Common myeloid progenitor, CD34-positive (primary cell): ENCODE measurements at regions not wholly inside any gene's neighbourhood (a gene's known extent, or its start where the extent isn't known, plus 50 kb on each side); places are given as distances from the start of the nearest gene placed in this dataset.

Experiments
- CTCF ChIA-PET: fragments of 350-600 bp; sonication (Branson Sonifier 250); formaldehyde crosslinking; loops from one replicate; lab custom pipeline; 2021; ENCODE audit warnings: antibody characterized with exemption; lab: Charles Lee
- POLR2A ChIA-PET: fragments of 350-600 bp; sonication (Branson Sonifier 250); formaldehyde crosslinking; loops from one replicate; lab custom pipeline; 2021; ENCODE audit warnings: antibody characterized with exemption; lab: Charles Lee
- DNase-seq, 3 donors: peaks; one replicate each; pipeline versions ENCODE4 v3.0.0 to v3.0.0-alpha.2; 2013
- H3K27ac ChIP-seq, 2 experiments: 1 replicate in 1 of 2; 2 replicates in 1 of 2; pipeline ENCODE4 v1.7.0; 2013; ENCODE audit warnings: inconsistent platforms in 2 of 2, low read length in 2 of 2, mild to moderate bottlenecking in 2 of 2, low read depth in 1 of 2, moderate library complexity in 1 of 2; ENCODE audit not compliant: severe bottlenecking in 2 of 2, insufficient read depth in 1 of 2, poor library complexity in 1 of 2
- H3K27me3 ChIP-seq, 5 experiments: replicated peaks in 2 of 5; 1 replicate in 3 of 5; 2 replicates in 2 of 5; pipeline versions ENCODE4 v1.6.1 to v1.7.0; 2013; ENCODE audit warnings: low read length in 4 of 5, mild to moderate bottlenecking in 2 of 5, moderate library complexity in 2 of 5, inconsistent platforms in 1 of 5; ENCODE audit not compliant: insufficient read depth in 5 of 5, control insufficient read depth in 4 of 5
- H3K36me3 ChIP-seq, 4 experiments: 1 replicate in 2 of 4; 2 replicates in 2 of 4; pipeline versions ENCODE4 v1.6.1 to v1.7.0; 2013; ENCODE audit warnings: low read length in 3 of 4, control low read depth in 1 of 4, mild to moderate bottlenecking in 1 of 4; ENCODE audit not compliant: control insufficient read depth in 4 of 4, insufficient read depth in 4 of 4
- H3K4me1 ChIP-seq, 4 experiments: 1 replicate in 3 of 4; 2 replicates in 1 of 4; pipeline versions ENCODE4 v1.6.1 to v1.7.1; 2013; ENCODE audit warnings: low read length in 3 of 4, mild to moderate bottlenecking in 3 of 4, control low read depth in 1 of 4, inconsistent platforms in 1 of 4, moderate library complexity in 1 of 4; ENCODE audit not compliant: control insufficient read depth in 4 of 4, insufficient read depth in 4 of 4; ENCODE audit errors: control extremely low read depth in 1 of 4
- H3K4me3 ChIP-seq, 7 experiments: 1 replicate in 4 of 7; 2 replicates in 3 of 7; pipeline versions ENCODE4 v1.5.1 to v1.7.0; 2013; ENCODE audit warnings: mild to moderate bottlenecking in 7 of 7, low read length in 6 of 7, moderate library complexity in 6 of 7, inconsistent platforms in 2 of 7, low read depth in 2 of 7, control low read depth in 1 of 7; ENCODE audit not compliant: insufficient read depth in 4 of 7, control insufficient read depth in 1 of 7; ENCODE audit errors: extremely low read depth in 1 of 7
- H3K9me3 ChIP-seq, 5 experiments: 1 replicate in 4 of 5; 2 replicates in 1 of 5; pipeline versions ENCODE4 v1.6.1 to v1.7.1; 2013; ENCODE audit warnings: low read length in 4 of 5, mild to moderate bottlenecking in 2 of 5, inconsistent platforms in 1 of 5, low read depth in 1 of 5, moderate library complexity in 1 of 5; ENCODE audit not compliant: control insufficient read depth in 4 of 5, insufficient read depth in 2 of 5; ENCODE audit errors: control extremely low read depth in 1 of 5
- WGBS: methylation state at CpG from one replicate; pipeline ENCODE4 v1.1.5; 2013; ENCODE audit not compliant: insufficient coverage; 5-methylcytosine and 5-hydroxymethylcytosine counted together

- CTCF ChIA-PET: no interaction called here
These were observed 152.2 kb upstream of the MEIS2 start for GRCh38 chr15:37252530-37252929.

DNA sequence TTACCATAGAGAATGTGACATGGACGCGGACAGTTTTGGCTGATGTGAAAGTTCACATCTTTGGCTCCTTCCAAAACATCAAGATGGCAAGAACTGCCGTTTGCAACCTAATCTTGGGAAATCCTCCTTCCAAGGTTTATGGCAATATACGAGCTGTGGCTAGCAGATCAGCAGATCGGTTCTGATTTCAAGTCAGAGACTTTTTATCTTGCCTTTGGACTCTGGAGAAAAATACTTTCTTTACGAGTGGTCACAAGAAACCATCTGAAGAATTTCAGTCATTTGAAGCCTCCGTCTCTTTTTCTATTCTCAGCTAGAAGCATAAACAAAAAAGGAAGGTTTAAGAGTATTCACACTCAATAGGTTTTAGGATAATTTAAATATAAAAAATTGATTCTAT is 153.5 kb upstream of the MEIS2 start:
- 100% methylated on average over 6 of the region's 7 CpGs for WGBS
- Histone ChIP-seq H3K4me1 (no peaks in the 10 kb centered on the region), H3K36me3 (no peaks in the 10 kb centered on the region), H3K9me3 (no peaks in the 10 kb centered on the region), H3K4me3 (no peak overlapping the region), H3K27ac (no peak overlapping the region), H3K27me3 (no peaks in the 10 kb centered on the region)
- DNase-seq: no peak
- ChIA-PET CTCF (no interaction called here), POLR2A (interaction anchor here (0.6 kb wide), 1 partner anchor 66 kb away, joined by 3 read pairs; no protein-coding TSS in a partner anchor)

More at GRCh38 chr15:37252530-37252929, 152.2 kb upstream of the MEIS2 start:
- Histone ChIP-seq H3K4me1 (no peaks in the 10 kb centered on the region), H3K27me3 (no peaks in the 10 kb centered on the region), H3K36me3 (no peaks in the 10 kb centered on the region), H3K4me3 (no peak overlapping the region), H3K27ac (no peak overlapping the region), H3K9me3 (no peaks in the 10 kb centered on the region)
- no peak for DNase-seq
- WGBS: 87% methylated on average over 3 of the region's 3 CpGs
- POLR2A ChIA-PET: no interaction called here

GRCh38 chr15:37260255-37260654 is 159.9 kb upstream of the MEIS2 start:
- Histone ChIP-seq H3K4me1 (no peaks in the 10 kb centered on the region), H3K9me3 (no peaks in the 10 kb centered on the region), H3K27me3 (no peaks in the 10 kb centered on the region), H3K36me3 (no peaks in the 10 kb centered on the region), H3K4me3 (no peak overlapping the region), H3K27ac (no peak overlapping the region)
- ChIA-PET CTCF (interaction anchor here (1.4 kb wide), 1 partner anchor 17 kb away, joined by 3 read pairs; no protein-coding TSS in a partner anchor), POLR2A (no interaction called here)
- no peak for DNase-seq

- Histone ChIP-seq H3K36me3 (no peaks in the 10 kb centered on the region), H3K4me1 (no peaks in the 10 kb centered on the region), H3K4me3 (no peak overlapping the region), H3K27ac (no peak overlapping the region), H3K27me3 (no peaks in the 10 kb centered on the region), H3K9me3 (peaks cover 0 to 1% (median 0%) of the 10 kb centered on the region in 5 experiments)
- CTCF ChIA-PET: no interaction called here
- POLR2A ChIA-PET: no interaction called here
- no peak for DNase-seq
- 91% methylated on average over 1 of the region's 4 CpGs for WGBS
These were observed 161.3 kb upstream of the MEIS2 start for GRCh38 chr15:37261685-37262084.

- H3K36me3 ChIP-seq: no peaks in the 10 kb centered on the region
- H3K27ac ChIP-seq: no peak overlapping the region
- H3K9me3 ChIP-seq: peaks cover 0 to 1% (median 0%) of the 10 kb centered on the region in 5 experiments
- H3K27me3 ChIP-seq: no peaks in the 10 kb centered on the region
- ChIA-PET CTCF (no interaction called here), POLR2A (no interaction called here)
- 100% methylated on average over 1 of the region's 3 CpGs for WGBS
- H3K4me3 ChIP-seq: no peak overlapping the region
- no peaks in the 10 kb centered on the region for H3K4me1 ChIP-seq
- DNase-seq: no peak
These were observed 162.7 kb upstream of the MEIS2 start for GRCh38 chr15:37262922-37263608.

DNA sequence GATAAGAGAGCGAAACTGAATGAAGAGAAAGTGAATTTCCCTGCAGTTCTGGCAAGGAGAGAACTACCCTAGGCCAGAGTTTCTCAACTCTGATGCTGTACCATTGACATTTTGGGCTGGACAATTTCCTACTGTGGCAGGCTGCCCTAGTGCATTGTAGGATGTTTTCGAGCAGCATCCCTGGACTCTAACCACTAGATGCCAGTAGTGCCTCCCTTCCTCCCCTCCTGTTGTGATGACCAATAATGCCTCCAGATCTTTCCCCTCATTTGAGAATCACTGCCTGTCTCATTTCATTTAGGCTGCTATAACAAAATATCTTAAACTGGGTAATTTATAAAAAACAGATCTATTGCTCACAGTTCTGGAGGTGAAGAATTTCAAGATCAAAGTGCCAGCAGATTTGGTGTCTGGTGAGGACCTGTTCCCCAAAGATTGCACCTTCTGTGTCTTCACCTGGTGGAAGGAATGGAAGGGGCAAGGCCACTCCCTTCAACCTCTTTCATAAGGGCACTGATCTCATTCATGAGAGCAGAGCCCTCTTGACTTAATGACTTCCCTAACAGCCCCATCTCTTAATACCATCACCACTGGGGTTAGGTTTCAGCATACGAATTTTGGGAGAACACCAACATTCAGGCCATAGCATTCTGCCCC is 188.9 kb upstream of the MEIS2 start:
- Histone ChIP-seq H3K4me1 (no peaks in the 10 kb centered on the region), H3K27ac (no peak overlapping the region), H3K4me3 (no peak overlapping the region), H3K27me3 (no peaks in the 10 kb centered on the region), H3K9me3 (no peaks in the 10 kb centered on the region), H3K36me3 (no peaks in the 10 kb centered on the region)
- POLR2A ChIA-PET: no interaction called here
- 83% methylated on average over 3 of the region's 3 CpGs for WGBS
- CTCF ChIA-PET: no interaction called here
- DNase-seq: peak; percentile 7 to 33 (median 30)

GRCh38 chr15:37291920-37292319 is 191.6 kb upstream of the MEIS2 start:
- no peaks in the 10 kb centered on the region for H3K27me3 ChIP-seq
- no CpG with 5 or more reads among the region's 1 CpG for WGBS
- CTCF ChIA-PET: no interaction called here

More at GRCh38 chr15:37291920-37292319, 191.6 kb upstream of the MEIS2 start:
- Histone ChIP-seq H3K4me3 (no peak overlapping the region), H3K27ac (no peak overlapping the region), H3K9me3 (no peaks in the 10 kb centered on the region), H3K36me3 (no peaks in the 10 kb centered on the region), H3K4me1 (no peaks in the 10 kb centered on the region)
- POLR2A ChIA-PET: no interaction called here
- no peak for DNase-seq
